ENCODE measurements at regions not wholly inside any gene's neighbourhood (a gene's known extent, or its start where the extent isn't known, plus 50 kb on each side); places are given as distances from the start of the nearest gene placed in this dataset.

DNA sequence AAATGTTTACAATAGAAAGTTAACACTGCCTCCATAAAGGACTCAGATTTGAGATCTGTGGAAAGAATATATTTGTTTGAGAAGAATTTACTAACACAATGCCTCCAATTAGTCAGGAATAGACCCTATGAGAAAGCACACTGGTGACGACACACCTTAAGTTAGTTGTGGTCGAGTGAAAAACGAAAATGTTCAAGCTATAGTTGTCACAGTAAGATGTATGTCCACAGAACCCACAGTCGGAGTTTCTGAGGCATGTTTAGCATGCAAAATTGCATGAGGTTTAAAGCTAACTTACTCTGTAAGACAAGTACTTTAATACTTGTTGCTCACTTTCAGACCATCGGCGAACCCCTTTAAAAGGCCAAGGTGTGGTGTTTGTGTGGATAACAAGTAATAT is 69.9 kb upstream of the SIPA1L2 start:
- Mint-ChIP-seq H3K4me1 (ENCODE audit: insufficient read depth, unreplicated experiment) (peaks cover 18% of the 10 kb centered on the region), H3K9me3 (ENCODE audit: unreplicated experiment) (no peaks in the 10 kb centered on the region)
- POLR2A ChIA-PET = interaction anchor here (0.8 kb wide), 1 partner anchor 17 kb away, joined by 3 read pairs; no protein-coding TSS in a partner anchor

DNA sequence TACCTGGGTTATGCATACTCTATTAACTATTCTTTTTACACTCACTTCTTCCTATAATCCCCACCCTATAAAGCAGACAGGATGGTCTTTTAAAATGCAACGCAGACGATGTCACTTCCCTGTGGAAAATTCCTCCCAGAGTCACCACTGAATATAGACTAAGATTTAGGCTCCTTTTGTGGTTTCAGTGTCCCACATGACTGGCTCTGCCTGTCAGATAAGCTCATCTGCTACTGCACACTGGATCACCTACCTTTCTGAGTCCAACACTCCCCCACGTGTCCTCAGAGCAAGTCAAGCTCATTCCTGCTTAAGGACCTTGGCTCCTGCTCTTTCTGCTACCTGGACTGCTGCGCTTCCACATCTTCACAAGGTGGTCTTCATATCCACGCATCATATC is 73.0 kb upstream of the SIPA1L2 start:
- Mint-ChIP-seq H3K4me3 (ENCODE audit: unreplicated experiment) (no peak overlapping the region), H3K36me3 (ENCODE audit: insufficient read depth, unreplicated experiment) (no peaks in the 10 kb centered on the region), H3K27ac (ENCODE audit: low read depth, unreplicated experiment) (peak overlapping the region; percentile 76), H3K9me3 (ENCODE audit: unreplicated experiment) (no peaks in the 10 kb centered on the region), H3K4me1 (ENCODE audit: insufficient read depth, unreplicated experiment) (peaks cover 39% of the 10 kb centered on the region), H3K27me3 (ENCODE audit: insufficient read depth, unreplicated experiment) (no peaks in the 10 kb centered on the region)
- TF ChIP-seq, protein P1, sequence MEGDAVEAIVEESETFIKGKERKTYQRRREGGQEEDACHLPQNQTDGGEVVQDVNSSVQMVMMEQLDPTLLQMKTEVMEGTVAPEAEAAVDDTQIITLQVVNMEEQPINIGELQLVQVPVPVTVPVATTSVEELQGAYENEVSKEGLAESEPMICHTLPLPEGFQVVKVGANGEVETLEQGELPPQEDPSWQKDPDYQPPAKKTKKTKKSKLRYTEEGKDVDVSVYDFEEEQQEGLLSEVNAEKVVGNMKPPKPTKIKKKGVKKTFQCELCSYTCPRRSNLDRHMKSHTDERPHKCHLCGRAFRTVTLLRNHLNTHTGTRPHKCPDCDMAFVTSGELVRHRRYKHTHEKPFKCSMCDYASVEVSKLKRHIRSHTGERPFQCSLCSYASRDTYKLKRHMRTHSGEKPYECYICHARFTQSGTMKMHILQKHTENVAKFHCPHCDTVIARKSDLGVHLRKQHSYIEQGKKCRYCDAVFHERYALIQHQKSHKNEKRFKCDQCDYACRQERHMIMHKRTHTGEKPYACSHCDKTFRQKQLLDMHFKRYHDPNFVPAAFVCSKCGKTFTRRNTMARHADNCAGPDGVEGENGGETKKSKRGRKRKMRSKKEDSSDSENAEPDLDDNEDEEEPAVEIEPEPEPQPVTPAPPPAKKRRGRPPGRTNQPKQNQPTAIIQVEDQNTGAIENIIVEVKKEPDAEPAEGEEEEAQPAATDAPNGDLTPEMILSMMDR (IDR thresholded peaks at IDR 0.05; ENCODE audit: unreplicated experiment) = no peak
- DNase-seq (ENCODE audit: unreplicated experiment) = no peak
- POLR2A ChIA-PET = interaction anchor here (0.6 to 4.6 kb wide), 6 partner anchors 10 to 410 kb away, joined by 3 to 22 read pairs (median 5); no protein-coding TSS in a partner anchor
- no TSS peak for BruUV-seq (replicated peaks)
- CTCF ChIA-PET = interaction anchor here (1.1 to 1.2 kb wide), 2 partner anchors 25 to 58 kb away, joined by 5 to 8 read pairs; no protein-coding TSS in a partner anchor
- intact Hi-C loops (cut with micrococcal nuclease) = no loop called here

More for the DNA sequence above, 69.9 kb upstream of the SIPA1L2 start:
- intact Hi-C loops (cut with micrococcal nuclease) = no loop called here
- CTCF ChIA-PET = no interaction called here
- no peaks in the 10 kb centered on the region for H3K27me3 Mint-ChIP-seq (ENCODE audit: insufficient read depth, unreplicated experiment)
- TF ChIP-seq, protein P1 (IDR thresholded peaks at IDR 0.05; ENCODE audit: unreplicated experiment) = no peak
- DNase-seq (ENCODE audit: unreplicated experiment) = no peak
- BruUV-seq (replicated peaks) = no TSS peak
- no peak overlapping the region for H3K27ac Mint-ChIP-seq (ENCODE audit: low read depth, unreplicated experiment)
- H3K36me3 Mint-ChIP-seq (ENCODE audit: insufficient read depth, unreplicated experiment) = no peaks in the 10 kb centered on the region
- no peak overlapping the region for H3K4me3 Mint-ChIP-seq (ENCODE audit: unreplicated experiment)

DNA sequence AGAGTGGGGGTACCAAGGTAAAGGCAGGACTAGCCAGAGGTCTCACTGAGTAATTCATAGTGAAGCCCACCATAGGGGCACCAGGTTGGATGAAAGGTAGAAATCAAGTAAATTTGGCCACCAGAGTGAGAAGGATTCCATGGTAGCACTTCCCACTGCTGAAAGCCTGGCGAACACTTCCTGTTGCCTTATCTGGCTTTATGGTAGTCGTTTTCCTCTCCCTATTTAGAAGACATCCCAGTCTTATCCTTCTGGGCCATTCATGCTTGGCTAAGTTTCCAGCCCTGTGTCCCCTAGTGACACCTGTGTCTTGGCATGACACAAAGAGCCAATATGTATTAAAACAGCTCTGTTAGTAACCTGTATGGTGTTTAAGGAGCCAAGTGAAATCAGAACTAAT is 74.3 kb upstream of the SIPA1L2 start:
- BruUV-seq (replicated peaks) = no TSS peak
- TF ChIP-seq, protein P1 (IDR thresholded peaks at IDR 0.05; ENCODE audit: unreplicated experiment) = no peak
- intact Hi-C loops (cut with micrococcal nuclease) = loop anchor here (2.0 kb wide), 1 partner anchor 247 kb away; the partner anchor contains the start of gene NTPCR
- ChIA-PET POLR2A (interaction anchor here (0.6 to 8.5 kb wide), 21 partner anchors 8 to 1746 kb away, joined by 3 to 98 read pairs (median 7); no protein-coding TSS in a partner anchor), CTCF (interaction anchor here (0.8 to 1.2 kb wide), 5 partner anchors 11 to 248 kb away, joined by 3 to 8 read pairs (median 4); partner anchors contain the start of gene SIPA1L2)
- Mint-ChIP-seq H3K9me3 (ENCODE audit: unreplicated experiment) (no peaks in the 10 kb centered on the region), H3K36me3 (ENCODE audit: insufficient read depth, unreplicated experiment) (no peaks in the 10 kb centered on the region), H3K27me3 (ENCODE audit: insufficient read depth, unreplicated experiment) (no peaks in the 10 kb centered on the region), H3K4me3 (ENCODE audit: unreplicated experiment) (peak overlapping the region; percentile 30), H3K27ac (ENCODE audit: low read depth, unreplicated experiment) (peak overlapping the region; percentile 76), H3K4me1 (ENCODE audit: insufficient read depth, unreplicated experiment) (peaks cover 43% of the 10 kb centered on the region)
- DNase-seq (ENCODE audit: unreplicated experiment) = no peak

DNA sequence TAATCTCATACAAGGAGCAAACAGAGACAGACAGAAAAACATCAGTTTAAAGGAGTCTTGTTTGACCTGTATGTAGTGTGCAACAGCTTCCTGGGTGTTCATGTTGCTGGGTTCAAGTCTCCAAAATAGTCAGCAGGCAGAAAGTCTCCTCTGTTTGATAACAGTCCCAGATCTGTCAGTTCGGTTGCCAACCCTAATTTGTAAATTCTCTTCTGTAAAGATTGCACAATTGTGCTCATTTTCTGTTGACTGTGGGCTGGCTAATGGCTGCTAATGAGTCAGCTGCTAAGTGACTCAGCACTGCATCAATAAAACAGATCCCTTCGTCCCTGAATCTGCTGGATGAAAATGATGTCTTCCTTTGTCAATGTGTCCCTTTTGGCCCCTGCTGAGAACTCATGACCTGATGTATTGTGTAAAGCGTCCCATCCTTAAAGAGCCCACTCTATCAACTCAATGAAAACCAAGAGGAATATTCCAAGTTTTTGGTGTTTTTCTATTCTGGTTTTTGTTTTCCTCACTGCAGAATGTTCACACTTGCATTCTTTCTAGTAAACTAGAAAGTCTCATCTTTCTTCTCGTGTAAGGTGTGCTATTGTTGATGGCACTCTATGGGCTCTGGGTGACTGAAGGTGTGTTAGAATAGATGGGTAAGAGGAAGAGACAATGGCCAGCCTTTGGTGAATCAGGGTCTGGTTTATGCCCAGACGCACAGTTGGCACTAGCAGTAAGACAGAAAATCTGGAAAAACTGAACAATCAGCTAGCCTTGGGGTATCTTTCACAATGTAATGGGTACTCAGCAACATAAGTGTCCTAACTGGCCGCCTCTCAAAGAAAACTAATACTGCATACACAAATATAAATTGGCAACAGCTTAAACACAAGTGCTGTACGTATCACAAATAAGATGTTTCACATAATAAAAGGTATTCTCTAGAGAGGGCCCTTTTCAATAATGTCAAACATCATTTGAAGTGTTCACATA is 75.1 kb upstream of the SIPA1L2 start:
- peak; percentile 98 for DNase-seq (ENCODE audit: unreplicated experiment)
- TSS peak; percentile 81 for BruUV-seq (replicated peaks)
- peak overlapping the region; percentile 76 for H3K27ac Mint-ChIP-seq (ENCODE audit: low read depth, unreplicated experiment)
- ChIA-PET POLR2A (interaction anchor here (0.7 to 8.5 kb wide), 39 partner anchors 8 to 628 kb away, joined by 3 to 98 read pairs (median 6); partner anchors contain the start of genes NTPCR and SIPA1L2), CTCF (interaction anchor here (0.7 to 1.3 kb wide), 5 partner anchors 74 to 247 kb away, joined by 3 to 8 read pairs (median 3); partner anchors contain the start of gene SIPA1L2)
- peaks cover 48% of the 10 kb centered on the region for H3K4me1 Mint-ChIP-seq (ENCODE audit: insufficient read depth, unreplicated experiment)
- intact Hi-C loops (cut with micrococcal nuclease) = loop anchor here (1.0 to 5.0 kb wide), 4 partner anchors 62 to 246 kb away; partner anchors contain the start of gene NTPCR
- H3K4me3 Mint-ChIP-seq (ENCODE audit: unreplicated experiment) = peak overlapping the region; percentile 30
- no peaks in the 10 kb centered on the region for H3K9me3 Mint-ChIP-seq (ENCODE audit: unreplicated experiment)
- TF ChIP-seq, protein P1 (IDR thresholded peaks at IDR 0.05; ENCODE audit: unreplicated experiment) = no peak
- H3K36me3 Mint-ChIP-seq (ENCODE audit: insufficient read depth, unreplicated experiment) = no peaks in the 10 kb centered on the region
- H3K27me3 Mint-ChIP-seq (ENCODE audit: insufficient read depth, unreplicated experiment) = no peaks in the 10 kb centered on the region

All from MCF 10A (cell line).